ENCODE measurements at regions not wholly inside any gene's neighbourhood (a gene's known extent, or its start where the extent isn't known, plus 50 kb on each side); places are given as distances from the start of the nearest gene placed in this dataset.

DNA sequence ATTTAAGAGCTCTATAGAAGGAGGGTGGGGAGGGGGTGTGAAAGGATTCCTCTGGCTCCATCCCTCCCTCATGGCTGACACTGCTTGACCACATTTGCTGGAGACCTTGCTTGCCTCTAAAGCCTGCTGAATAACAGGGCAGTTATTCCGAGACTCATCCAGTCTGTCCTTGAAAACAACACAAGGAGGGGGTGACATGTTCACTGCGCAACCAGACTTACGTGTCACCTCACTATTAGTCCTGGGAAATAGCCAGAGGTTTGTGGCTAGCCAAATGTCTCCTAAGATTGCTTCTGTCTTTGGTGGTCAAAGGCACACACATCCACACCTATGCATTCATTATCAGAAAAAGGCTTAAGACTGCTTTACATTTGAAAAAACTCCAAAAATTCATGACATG is 256.2 kb upstream of the SKOR2 start:
- no peaks in the 10 kb centered on the region for H3K4me1 ChIP-seq (ENCODE audit: control insufficient read depth in 1 of 2, insufficient read depth in 2 of 2, low read length in 2 of 2)
- no peak overlapping the region for H3K4me3 ChIP-seq (ENCODE audit: low read depth in 1 of 2, low read length in 2 of 2)
- H3K27ac ChIP-seq (ENCODE audit: low read depth, low read length) = no peak overlapping the region
- no peak overlapping the region for H3K9ac ChIP-seq (ENCODE audit: low read depth in 1 of 2, low read length in 2 of 2)
- no peaks in the 10 kb centered on the region for H3K36me3 ChIP-seq (ENCODE audit: control insufficient read depth in 1 of 2, insufficient read depth in 2 of 2, low read length in 2 of 2)
- no peaks in the 10 kb centered on the region for H3K27me3 ChIP-seq (ENCODE audit: control insufficient read depth in 1 of 2, insufficient read depth in 2 of 2, low read length in 2 of 2)
- no peaks in the 10 kb centered on the region for H3K9me3 ChIP-seq (ENCODE audit: control insufficient read depth in 1 of 2, low read length in 2 of 2)

DNA sequence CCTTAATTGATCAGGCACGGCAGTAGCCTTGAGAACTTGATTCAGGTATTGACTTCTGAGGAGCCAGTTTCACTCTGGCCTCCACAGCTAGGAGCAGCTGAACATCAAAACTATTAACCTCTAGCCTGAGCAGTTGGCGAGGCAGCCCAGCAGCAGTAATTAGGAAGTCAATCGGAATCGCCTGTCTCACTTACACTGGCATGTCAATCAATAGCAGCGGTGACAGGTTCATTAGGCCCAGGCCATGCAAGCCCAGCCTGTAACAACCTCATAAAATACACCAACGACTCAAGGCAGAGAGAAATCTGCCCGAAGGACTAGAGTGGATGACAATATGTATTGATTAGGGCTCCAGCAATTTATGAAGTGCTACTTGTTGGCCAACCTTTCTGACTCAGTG is 255.4 kb upstream of the SKOR2 start:
- Histone ChIP-seq H3K36me3 (ENCODE audit: control insufficient read depth in 1 of 2, insufficient read depth in 2 of 2, low read length in 2 of 2) (no peaks in the 10 kb centered on the region), H3K9me3 (ENCODE audit: control insufficient read depth in 1 of 2, low read length in 2 of 2) (no peaks in the 10 kb centered on the region)

DNA sequence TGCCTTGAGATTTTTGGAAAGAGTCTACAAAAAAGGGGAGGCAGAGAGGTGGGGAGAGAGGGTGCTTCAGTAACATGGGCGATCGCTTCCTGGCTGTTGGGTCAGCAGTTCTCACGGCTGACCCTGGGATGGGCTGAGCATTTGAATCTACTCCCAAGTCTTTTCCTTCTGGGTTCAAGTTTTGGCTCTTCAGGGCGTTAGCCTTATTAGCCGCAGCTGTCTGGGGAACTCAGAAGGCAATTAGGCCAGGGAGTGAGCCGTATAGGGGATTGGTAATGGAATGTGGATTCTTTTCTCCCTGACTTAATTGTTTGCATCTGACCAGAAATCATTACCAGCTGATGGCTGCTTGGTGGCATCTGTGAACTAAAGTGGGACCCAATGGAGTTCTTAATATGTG is 250.5 kb upstream of the SKOR2 start:
- Histone ChIP-seq H3K9ac (ENCODE audit: low read depth in 1 of 2, low read length in 2 of 2) (no peak overlapping the region), H3K27ac (ENCODE audit: low read depth, low read length) (no peak overlapping the region), H3K9me3 (ENCODE audit: control insufficient read depth in 1 of 2, low read length in 2 of 2) (no peaks in the 10 kb centered on the region)

More for the DNA sequence above, 255.4 kb upstream of the SKOR2 start:
- H3K4me1 ChIP-seq (ENCODE audit: control insufficient read depth in 1 of 2, insufficient read depth in 2 of 2, low read length in 2 of 2) = no peaks in the 10 kb centered on the region
- H3K9ac ChIP-seq (ENCODE audit: low read depth in 1 of 2, low read length in 2 of 2) = no peak overlapping the region
- H3K27ac ChIP-seq (ENCODE audit: low read depth, low read length) = no peak overlapping the region
- no peak overlapping the region for H3K4me3 ChIP-seq (ENCODE audit: low read depth in 1 of 2, low read length in 2 of 2)
- no peaks in the 10 kb centered on the region for H3K27me3 ChIP-seq (ENCODE audit: control insufficient read depth in 1 of 2, insufficient read depth in 2 of 2, low read length in 2 of 2)

DNA sequence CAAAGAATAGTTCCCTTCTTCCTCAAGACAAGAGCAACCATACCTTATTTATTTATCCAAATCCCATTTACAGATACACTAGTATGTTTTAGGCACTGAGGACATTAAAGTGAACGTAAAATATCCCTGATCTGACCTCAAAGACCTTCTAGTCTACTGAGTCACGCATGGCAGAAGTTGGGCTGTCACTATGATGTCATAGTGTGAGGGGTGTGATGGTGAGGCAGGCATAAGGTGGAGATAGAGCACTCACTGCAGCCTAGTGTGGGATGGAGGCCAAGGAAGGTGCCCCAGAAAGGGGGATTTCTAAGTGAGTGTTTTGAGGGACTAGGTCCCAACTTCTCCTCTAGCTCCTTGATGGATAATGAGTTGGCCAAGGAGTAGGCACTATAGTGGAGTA is 249.5 kb upstream of the SKOR2 start:
- Histone ChIP-seq H3K36me3 (ENCODE audit: control insufficient read depth in 1 of 2, insufficient read depth in 2 of 2, low read length in 2 of 2) (no peaks in the 10 kb centered on the region), H3K27ac (ENCODE audit: low read depth, low read length) (no peak overlapping the region), H3K9ac (ENCODE audit: low read depth in 1 of 2, low read length in 2 of 2) (no peak overlapping the region), H3K27me3 (ENCODE audit: control insufficient read depth in 1 of 2, insufficient read depth in 2 of 2, low read length in 2 of 2) (peaks cover 0 to 3% of the 10 kb centered on the region in 2 donors), H3K9me3 (ENCODE audit: control insufficient read depth in 1 of 2, low read length in 2 of 2) (no peaks in the 10 kb centered on the region), H3K4me3 (ENCODE audit: low read depth in 1 of 2, low read length in 2 of 2) (no peak overlapping the region), H3K4me1 (ENCODE audit: control insufficient read depth in 1 of 2, insufficient read depth in 2 of 2, low read length in 2 of 2) (no peaks in the 10 kb centered on the region)

More for the DNA sequence above, 250.5 kb upstream of the SKOR2 start:
- H3K4me3 ChIP-seq (ENCODE audit: low read depth in 1 of 2, low read length in 2 of 2) = no peak overlapping the region
- no peaks in the 10 kb centered on the region for H3K4me1 ChIP-seq (ENCODE audit: control insufficient read depth in 1 of 2, insufficient read depth in 2 of 2, low read length in 2 of 2)
- H3K27me3 ChIP-seq (ENCODE audit: control insufficient read depth in 1 of 2, insufficient read depth in 2 of 2, low read length in 2 of 2) = peaks cover 0 to 3% of the 10 kb centered on the region in 2 donors
- no peaks in the 10 kb centered on the region for H3K36me3 ChIP-seq (ENCODE audit: control insufficient read depth in 1 of 2, insufficient read depth in 2 of 2, low read length in 2 of 2)

DNA sequence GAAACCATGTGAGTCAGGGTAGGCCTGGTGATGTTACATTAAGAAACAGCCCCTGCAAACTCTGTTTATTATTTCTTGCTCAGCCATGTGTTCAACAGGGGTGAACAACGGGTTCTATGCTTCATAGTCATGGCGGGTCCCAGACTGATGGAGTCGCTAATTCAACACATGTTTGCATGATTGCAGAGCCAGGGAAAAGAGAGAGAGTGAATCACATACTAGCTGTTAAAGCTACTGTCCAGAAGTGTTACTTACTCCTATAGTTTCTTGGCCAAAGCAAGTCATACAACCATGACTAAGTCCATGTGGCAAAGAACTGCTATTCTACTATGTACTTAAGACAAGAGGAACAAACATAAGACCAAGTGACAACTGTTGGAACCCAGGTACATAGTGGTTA is 241.2 kb upstream of the SKOR2 start:
- Histone ChIP-seq H3K9ac (ENCODE audit: low read depth in 1 of 2, low read length in 2 of 2) (no peak overlapping the region), H3K36me3 (ENCODE audit: control insufficient read depth in 1 of 2, insufficient read depth in 2 of 2, low read length in 2 of 2) (no peaks in the 10 kb centered on the region), H3K27ac (ENCODE audit: low read depth, low read length) (no peak overlapping the region), H3K4me1 (ENCODE audit: control insufficient read depth in 1 of 2, insufficient read depth in 2 of 2, low read length in 2 of 2) (no peaks in the 10 kb centered on the region), H3K9me3 (ENCODE audit: control insufficient read depth in 1 of 2, low read length in 2 of 2) (no peaks in the 10 kb centered on the region), H3K27me3 (ENCODE audit: control insufficient read depth in 1 of 2, insufficient read depth in 2 of 2, low read length in 2 of 2) (no peaks in the 10 kb centered on the region), H3K4me3 (ENCODE audit: low read depth in 1 of 2, low read length in 2 of 2) (no peak overlapping the region)

DNA sequence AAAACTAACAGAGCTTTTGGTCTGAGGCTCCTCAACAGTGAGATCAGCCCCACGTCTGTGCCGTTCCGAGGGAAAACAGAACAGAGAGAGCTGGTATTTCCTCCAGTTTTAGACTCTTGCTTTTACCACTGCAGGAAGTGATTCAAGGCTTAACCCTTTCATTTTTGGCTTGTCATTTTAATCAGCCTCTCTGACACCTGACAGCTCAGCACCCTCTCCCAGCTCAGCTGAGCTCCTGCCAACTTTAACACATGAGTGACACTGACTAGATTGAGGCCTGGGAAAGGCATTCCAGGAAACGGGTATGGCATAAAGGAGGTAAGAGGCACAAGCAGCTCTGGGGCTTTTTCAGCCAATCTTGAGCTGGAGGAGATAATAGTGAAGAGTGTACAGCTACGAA is 239.4 kb upstream of the SKOR2 start:
- Histone ChIP-seq H3K27ac (ENCODE audit: low read depth, low read length) (no peak overlapping the region), H3K4me1 (ENCODE audit: control insufficient read depth in 1 of 2, insufficient read depth in 2 of 2, low read length in 2 of 2) (no peaks in the 10 kb centered on the region), H3K36me3 (ENCODE audit: control insufficient read depth in 1 of 2, insufficient read depth in 2 of 2, low read length in 2 of 2) (no peaks in the 10 kb centered on the region), H3K4me3 (ENCODE audit: low read depth in 1 of 2, low read length in 2 of 2) (no peak overlapping the region), H3K9ac (ENCODE audit: low read depth in 1 of 2, low read length in 2 of 2) (no peak overlapping the region), H3K27me3 (ENCODE audit: control insufficient read depth in 1 of 2, insufficient read depth in 2 of 2, low read length in 2 of 2) (no peaks in the 10 kb centered on the region), H3K9me3 (ENCODE audit: control insufficient read depth in 1 of 2, low read length in 2 of 2) (no peaks in the 10 kb centered on the region)

DNA sequence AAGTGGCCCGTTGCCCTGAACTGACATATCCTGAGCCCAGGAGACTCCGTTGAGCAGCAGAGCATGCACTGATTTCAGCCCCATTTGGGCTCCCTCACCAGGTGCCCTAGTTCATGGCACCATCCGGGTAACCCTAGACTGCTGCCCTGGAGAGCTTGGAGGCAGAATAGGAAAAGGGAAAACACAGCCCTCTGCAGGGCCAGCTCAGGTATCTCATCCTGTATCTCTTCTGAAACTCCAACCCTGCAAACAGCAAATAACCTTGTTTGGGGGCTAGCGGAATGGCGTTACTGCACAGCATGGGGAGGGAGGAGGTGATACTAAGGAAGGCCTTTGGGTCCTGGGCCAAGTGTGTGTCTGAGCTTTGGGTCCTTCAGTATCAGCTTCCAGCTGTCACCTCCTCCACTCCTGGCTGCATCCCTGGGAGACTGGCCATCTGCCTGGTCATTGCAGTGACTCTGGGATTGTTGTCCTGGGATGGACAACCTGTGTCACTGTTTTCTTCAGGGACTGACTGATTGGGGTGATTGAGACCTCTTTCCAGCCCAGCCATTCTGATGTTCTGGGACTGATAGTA is 233.8 kb upstream of the SKOR2 start:
- H3K27me3 ChIP-seq (ENCODE audit: control insufficient read depth in 1 of 2, insufficient read depth in 2 of 2, low read length in 2 of 2) = peaks cover 0 to 4% of the 10 kb centered on the region in 2 donors

DNA sequence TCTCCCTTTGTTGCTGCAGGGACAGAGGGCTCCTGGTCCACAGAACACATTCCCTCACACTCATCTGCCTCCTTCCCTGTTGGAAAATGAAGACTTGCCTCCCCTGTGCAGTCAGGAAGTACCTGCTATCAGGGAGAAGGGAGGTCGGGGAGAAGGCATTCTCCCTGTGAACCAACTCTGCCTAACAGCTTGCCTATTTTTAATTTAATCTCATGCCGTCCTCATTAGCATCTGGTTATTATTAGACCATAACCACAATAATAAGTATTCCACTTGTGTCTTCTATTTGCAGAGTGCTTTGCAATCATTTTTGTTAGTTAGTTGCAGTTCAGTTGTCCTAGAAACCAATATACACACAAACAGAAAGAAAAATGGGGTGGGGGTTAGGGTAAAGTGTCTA is 232.6 kb upstream of the SKOR2 start:
- Histone ChIP-seq H3K27me3 (ENCODE audit: control insufficient read depth in 1 of 2, insufficient read depth in 2 of 2, low read length in 2 of 2) (peaks cover 0 to 4% of the 10 kb centered on the region in 2 donors), H3K9me3 (ENCODE audit: control insufficient read depth in 1 of 2, low read length in 2 of 2) (no peaks in the 10 kb centered on the region), H3K9ac (ENCODE audit: low read depth in 1 of 2, low read length in 2 of 2) (no peak overlapping the region), H3K4me3 (ENCODE audit: low read depth in 1 of 2, low read length in 2 of 2) (no peak overlapping the region), H3K27ac (ENCODE audit: low read depth, low read length) (no peak overlapping the region), H3K36me3 (ENCODE audit: control insufficient read depth in 1 of 2, insufficient read depth in 2 of 2, low read length in 2 of 2) (no peaks in the 10 kb centered on the region), H3K4me1 (ENCODE audit: control insufficient read depth in 1 of 2, insufficient read depth in 2 of 2, low read length in 2 of 2) (no peaks in the 10 kb centered on the region)

More for the DNA sequence above, 233.8 kb upstream of the SKOR2 start:
- Histone ChIP-seq H3K4me1 (ENCODE audit: control insufficient read depth in 1 of 2, insufficient read depth in 2 of 2, low read length in 2 of 2) (no peaks in the 10 kb centered on the region), H3K27ac (ENCODE audit: low read depth, low read length) (no peak overlapping the region), H3K4me3 (ENCODE audit: low read depth in 1 of 2, low read length in 2 of 2) (no peak overlapping the region), H3K9me3 (ENCODE audit: control insufficient read depth in 1 of 2, low read length in 2 of 2) (no peaks in the 10 kb centered on the region), H3K9ac (ENCODE audit: low read depth in 1 of 2, low read length in 2 of 2) (no peak overlapping the region), H3K36me3 (ENCODE audit: control insufficient read depth in 1 of 2, insufficient read depth in 2 of 2, low read length in 2 of 2) (no peaks in the 10 kb centered on the region)

DNA sequence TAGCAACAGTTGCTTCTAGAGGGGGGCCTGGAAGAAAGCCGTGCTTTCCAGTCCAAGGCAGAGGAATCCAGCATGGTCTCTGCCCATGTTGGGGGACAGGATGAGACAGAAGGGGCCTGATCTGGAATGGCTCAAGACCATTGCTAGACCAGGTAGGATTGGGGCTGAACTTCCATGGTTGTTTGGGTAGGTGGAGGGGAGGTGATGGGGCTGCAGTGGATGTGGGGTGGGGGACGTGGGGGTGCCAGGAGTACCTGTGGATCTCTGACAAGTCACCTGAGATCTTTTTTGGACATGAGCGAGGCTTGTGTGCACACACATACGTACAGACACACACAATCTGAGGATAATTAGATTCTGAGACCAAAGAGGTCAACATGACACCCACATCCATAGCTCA is 228.7 kb upstream of the SKOR2 start:
- no peak overlapping the region for H3K4me3 ChIP-seq (ENCODE audit: low read depth in 1 of 2, low read length in 2 of 2)
- peaks cover 0 to 4% of the 10 kb centered on the region in 2 donors for H3K27me3 ChIP-seq (ENCODE audit: control insufficient read depth in 1 of 2, insufficient read depth in 2 of 2, low read length in 2 of 2)
- no peaks in the 10 kb centered on the region for H3K36me3 ChIP-seq (ENCODE audit: control insufficient read depth in 1 of 2, insufficient read depth in 2 of 2, low read length in 2 of 2)
- no peak overlapping the region for H3K27ac ChIP-seq (ENCODE audit: low read depth, low read length)
- H3K4me1 ChIP-seq (ENCODE audit: control insufficient read depth in 1 of 2, insufficient read depth in 2 of 2, low read length in 2 of 2) = no peaks in the 10 kb centered on the region
- no peaks in the 10 kb centered on the region for H3K9me3 ChIP-seq (ENCODE audit: control insufficient read depth in 1 of 2, low read length in 2 of 2)
- H3K9ac ChIP-seq (ENCODE audit: low read depth in 1 of 2, low read length in 2 of 2) = no peak overlapping the region

DNA sequence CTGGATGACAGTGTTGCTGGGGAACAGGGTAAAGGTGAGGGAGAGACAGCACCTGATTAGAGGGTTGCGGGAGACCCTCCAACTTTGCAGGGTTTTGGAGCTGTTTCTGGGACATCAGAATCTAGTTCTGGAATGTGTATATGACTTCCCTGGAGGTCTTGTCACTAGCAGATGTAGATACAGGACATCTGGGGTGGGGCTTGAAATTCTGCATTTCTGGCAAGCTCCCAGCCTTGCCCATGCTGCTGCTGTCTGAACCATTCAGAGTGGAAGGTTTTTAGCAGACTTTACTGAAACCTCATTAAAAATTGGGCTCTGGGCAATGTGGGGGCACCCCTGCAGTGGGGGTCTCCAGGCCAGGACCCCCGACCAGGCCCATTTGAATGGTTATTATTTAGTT is 220.3 kb upstream of the SKOR2 start:
- no peak overlapping the region for H3K4me3 ChIP-seq (ENCODE audit: low read depth in 1 of 2, low read length in 2 of 2)
- no peaks in the 10 kb centered on the region for H3K4me1 ChIP-seq (ENCODE audit: control insufficient read depth in 1 of 2, insufficient read depth in 2 of 2, low read length in 2 of 2)
- H3K27ac ChIP-seq (ENCODE audit: low read depth, low read length) = no peak overlapping the region
- H3K36me3 ChIP-seq (ENCODE audit: control insufficient read depth in 1 of 2, insufficient read depth in 2 of 2, low read length in 2 of 2) = no peaks in the 10 kb centered on the region
- H3K9ac ChIP-seq (ENCODE audit: low read depth in 1 of 2, low read length in 2 of 2) = no peak overlapping the region
- no peaks in the 10 kb centered on the region for H3K9me3 ChIP-seq (ENCODE audit: control insufficient read depth in 1 of 2, low read length in 2 of 2)
- no peaks in the 10 kb centered on the region for H3K27me3 ChIP-seq (ENCODE audit: control insufficient read depth in 1 of 2, insufficient read depth in 2 of 2, low read length in 2 of 2)

DNA sequence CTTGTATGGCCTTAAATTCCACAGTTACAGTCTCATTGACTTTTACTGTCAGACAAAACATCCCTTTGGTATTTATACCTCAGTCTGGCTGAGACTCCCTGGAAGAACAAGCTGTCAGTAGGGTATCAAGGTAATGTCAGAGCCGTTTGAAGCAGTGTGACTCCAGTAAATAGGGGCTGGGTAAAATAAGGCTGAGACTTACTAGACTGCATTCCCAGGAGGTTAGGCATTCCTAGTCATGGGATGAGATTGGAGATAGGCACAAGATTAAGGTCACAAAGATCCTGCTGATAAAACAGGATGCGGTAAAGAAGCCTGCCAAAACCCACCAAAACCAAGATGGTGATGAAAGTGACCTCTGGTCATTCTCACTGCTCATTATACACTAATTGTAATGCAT is 219.5 kb upstream of the SKOR2 start:
- Histone ChIP-seq H3K9ac (ENCODE audit: low read depth in 1 of 2, low read length in 2 of 2) (no peak overlapping the region), H3K4me1 (ENCODE audit: control insufficient read depth in 1 of 2, insufficient read depth in 2 of 2, low read length in 2 of 2) (no peaks in the 10 kb centered on the region), H3K4me3 (ENCODE audit: low read depth in 1 of 2, low read length in 2 of 2) (no peak overlapping the region), H3K27ac (ENCODE audit: low read depth, low read length) (no peak overlapping the region), H3K36me3 (ENCODE audit: control insufficient read depth in 1 of 2, insufficient read depth in 2 of 2, low read length in 2 of 2) (no peaks in the 10 kb centered on the region), H3K27me3 (ENCODE audit: control insufficient read depth in 1 of 2, insufficient read depth in 2 of 2, low read length in 2 of 2) (no peaks in the 10 kb centered on the region), H3K9me3 (ENCODE audit: control insufficient read depth in 1 of 2, low read length in 2 of 2) (no peaks in the 10 kb centered on the region)

Measured in duodenal mucosa (tissue), 2 donors.